Endothelial cell of umbilical vein (primary cell): ENCODE measurements at regions not wholly inside any gene's neighbourhood (a gene's known extent, or its start where the extent isn't known, plus 50 kb on each side); places are given as distances from the start of the nearest gene placed in this dataset.

ENCODE experiments used
- CTCF ChIP-seq, 2 donors: IDR thresholded peaks; 1 replicate in 1 of 2; 2 replicates in 1 of 2; pipeline ENCODE4 v1.5.1; 2011; ENCODE audit warnings: low read length in 2 of 2, mild to moderate bottlenecking in 2 of 2, moderate library complexity in 2 of 2, control low read depth in 1 of 2, inconsistent platforms in 1 of 2, low read depth in 1 of 2; ENCODE audit not compliant: insufficient read depth in 1 of 2; ENCODE audit errors: extremely low read depth in 1 of 2
- EZH2 ChIP-seq: IDR thresholded peaks from 2 replicates; pipeline ENCODE4 v1.6.1; 2012; ENCODE audit warnings: borderline replicate concordance, low read depth, mild to moderate bottlenecking, moderate library complexity, low read length, inconsistent platforms; ENCODE audit not compliant: severe bottlenecking
- FOS ChIP-seq: IDR thresholded peaks from 2 replicates; pipeline ENCODE4 v1.6.1; 2011; ENCODE audit warnings: mild to moderate bottlenecking, low read length, moderate library complexity, borderline replicate concordance; ENCODE audit not compliant: insufficient read depth
- MAX ChIP-seq: IDR thresholded peaks from 2 replicates; pipeline ENCODE4 v1.6.1; 2011; ENCODE audit not compliant: insufficient read depth, insufficient read length
- MYC ChIP-seq: IDR thresholded peaks from one replicate; pipeline ENCODE4 v1.6.1; 2011; ENCODE audit warnings: mild to moderate bottlenecking, low read depth, low read length
- POLR2A ChIP-seq: IDR thresholded peaks from 2 replicates; pipeline ENCODE4 v1.6.1; 2012; ENCODE audit warnings: low read depth, mild to moderate bottlenecking, control low read depth, low read length
- POLR2AphosphoS5 ChIP-seq: IDR thresholded peaks from 2 replicates; pipeline ENCODE4 v1.6.1; 2012; ENCODE audit warnings: low read depth, mild to moderate bottlenecking, control low read depth, low read length, moderate library complexity; ENCODE audit not compliant: insufficient read depth

GRCh38 chrX:107551546-107551945, 76.8 kb upstream of the PRPS1 start:
- TF ChIP-seq CTCF (IDR thresholded peaks at IDR 0.05; ENCODE audit: extremely low read depth in 1 of 2, insufficient read depth in 1 of 2, low read depth in 1 of 2, low read length in 2 of 2), result no peak
- TF ChIP-seq POLR2A, result no peak
- TF ChIP-seq FOS, result no peak
- TF ChIP-seq MYC, result no peak
- TF ChIP-seq POLR2AphosphoS5, result no peak
- no peak for TF ChIP-seq EZH2
- no peak for TF ChIP-seq MAX
